SK-N-MC (cell line): ENCODE measurements at regions not wholly inside any gene's neighbourhood (a gene's known extent, or its start where the extent isn't known, plus 50 kb on each side); places are given as distances from the start of the nearest gene placed in this dataset.

Experiments
- DNase-seq: peaks from one replicate; pipeline ENCODE4 v3.0.0-alpha.2; 2011; ENCODE audit warnings: low read depth, low spot score
- H3K27ac ChIP-seq: fragments of 200-600 bp; sonication (generic); 2 replicates; pipeline ENCODE4 v1.5.1; 2016; ENCODE audit warnings: mixed run types
- H3K36me3 ChIP-seq: fragments of 200-600 bp; sonication (generic); 2 replicates; pipeline ENCODE4 v1.6.1; 2017; ENCODE audit warnings: antibody characterized with exemption, low read length, mixed read lengths; ENCODE audit not compliant: insufficient read depth
- H3K4me3 ChIP-seq: fragments of 200-600 bp; sonication (generic); 2 replicates; pipeline ENCODE4 v1.5.1; 2016
- H3K9ac ChIP-seq: fragments of 200-600 bp; sonication (generic); 2 replicates; pipeline ENCODE4 v1.8.0; 2017; ENCODE audit warnings: mixed run types, mixed read lengths; ENCODE audit not compliant: insufficient read length
- H3K9me3 ChIP-seq: fragments of 200-600 bp; sonication (generic); 2 replicates; pipeline ENCODE4 v1.6.1; 2017; ENCODE audit warnings: low read depth, mild to moderate bottlenecking, antibody characterized with exemption, low read length, moderate library complexity, mixed read lengths
- EZH2 ChIP-seq: fragments of 200-600 bp; sonication (generic); IDR thresholded peaks from one replicate; pipeline ENCODE4 v1.6.1; 2017; ENCODE audit warnings: antibody characterized with exemption
- FOXP2 ChIP-seq: optimal IDR thresholded peaks from 2 replicates; pipeline ENCODE3; 2011; ENCODE audit warnings: mild to moderate bottlenecking, moderate library complexity; ENCODE audit not compliant: insufficient read depth; ENCODE audit errors: extremely low read length, control extremely low read depth
- POLR2AphosphoS5 ChIP-seq: IDR thresholded peaks from 2 replicates; pipeline ENCODE4 v1.6.1; 2012; ENCODE audit warnings: mild to moderate bottlenecking, low read depth, low read length, borderline replicate concordance

- TF ChIP-seq FOXP2 (no peak), POLR2AphosphoS5 (no peak), EZH2 (no peak)
- no peak for DNase-seq
- no peaks in the 10 kb centered on the region for H3K36me3 ChIP-seq
Measured at GRCh38 chr3:99516936-99517335, 121.5 kb upstream of the COL8A1 start.

GRCh38 chr3:99515891-99516290 is 122.5 kb upstream of the COL8A1 start:
- no peak overlapping the region for H3K4me3 ChIP-seq
- H3K9ac ChIP-seq: no peak overlapping the region
- H3K27ac ChIP-seq: no peak overlapping the region
- no peaks in the 10 kb centered on the region for H3K36me3 ChIP-seq
- H3K9me3 ChIP-seq: no peaks in the 10 kb centered on the region
- DNase-seq: no peak
- TF ChIP-seq FOXP2 (no peak), POLR2AphosphoS5 (no peak), EZH2 (no peak)

More at GRCh38 chr3:99516936-99517335, 121.5 kb upstream of the COL8A1 start:
- H3K9ac ChIP-seq: no peak overlapping the region
- no peaks in the 10 kb centered on the region for H3K9me3 ChIP-seq
- H3K27ac ChIP-seq: no peak overlapping the region
- no peak overlapping the region for H3K4me3 ChIP-seq

GRCh38 chr3:99509224-99509623 is 129.2 kb upstream of the COL8A1 start:
- Histone ChIP-seq H3K9me3 (no peaks in the 10 kb centered on the region), H3K27ac (no peak overlapping the region), H3K36me3 (no peaks in the 10 kb centered on the region), H3K4me3 (no peak overlapping the region), H3K9ac (no peak overlapping the region)
- no peak for TF ChIP-seq FOXP2
- TF ChIP-seq POLR2AphosphoS5: no peak
- no peak for TF ChIP-seq EZH2
- DNase-seq: no peak

GRCh38 chr3:99508191-99508590 is 130.2 kb upstream of the COL8A1 start:
- Histone ChIP-seq H3K27ac (peak overlapping the region; percentile 59; the same call in 1 of the 2 replicates), H3K4me3 (no peak overlapping the region), H3K36me3 (no peaks in the 10 kb centered on the region), H3K9me3 (no peaks in the 10 kb centered on the region), H3K9ac (peak overlapping the region; percentile 55)
- DNase-seq: no peak
- TF ChIP-seq EZH2: no peak
- no peak for TF ChIP-seq FOXP2

- H3K9ac ChIP-seq: no peak overlapping the region
- peak; percentile 79 for DNase-seq
- TF ChIP-seq POLR2AphosphoS5: no peak
- TF ChIP-seq EZH2: no peak
- no peak for TF ChIP-seq FOXP2
- H3K36me3 ChIP-seq: no peaks in the 10 kb centered on the region
- H3K4me3 ChIP-seq: no peak overlapping the region
- no peaks in the 10 kb centered on the region for H3K9me3 ChIP-seq
- peak overlapping the region; percentile 79 for H3K27ac ChIP-seq
Measured at GRCh38 chr3:99505646-99506269, 132.6 kb upstream of the COL8A1 start.

GRCh38 chr3:99505200-99505599 is 133.2 kb upstream of the COL8A1 start:
- no peak for DNase-seq
- Histone ChIP-seq H3K27ac (no peak overlapping the region; the same call in 1 of the 2 replicates), H3K4me3 (no peak overlapping the region), H3K36me3 (no peaks in the 10 kb centered on the region), H3K9ac (no peak overlapping the region), H3K9me3 (no peaks in the 10 kb centered on the region)
- no peak for TF ChIP-seq POLR2AphosphoS5
- no peak for TF ChIP-seq FOXP2
- no peak for TF ChIP-seq EZH2

GRCh38 chr3:99504258-99504657 is 134.1 kb upstream of the COL8A1 start:
- TF ChIP-seq POLR2AphosphoS5 (no peak), EZH2 (no peak), FOXP2 (no peak)
- H3K4me3 ChIP-seq: no peak overlapping the region
- H3K27ac ChIP-seq: no peak overlapping the region
- DNase-seq: no peak
- H3K36me3 ChIP-seq: no peaks in the 10 kb centered on the region
- H3K9ac ChIP-seq: no peak overlapping the region
- no peaks in the 10 kb centered on the region for H3K9me3 ChIP-seq

- H3K27ac ChIP-seq: peak overlapping the region; percentile 33; the same call in 1 of the 2 replicates
- H3K4me3 ChIP-seq: no peak overlapping the region
- no peaks in the 10 kb centered on the region for H3K36me3 ChIP-seq
- no peak for DNase-seq
- no peak overlapping the region for H3K9ac ChIP-seq
- TF ChIP-seq EZH2: no peak
- no peak for TF ChIP-seq POLR2AphosphoS5
- TF ChIP-seq FOXP2: no peak
- no peaks in the 10 kb centered on the region for H3K9me3 ChIP-seq
Measured at GRCh38 chr3:99503350-99503749, 135.0 kb upstream of the COL8A1 start.

- Histone ChIP-seq H3K27ac (peak overlapping the region; percentile 33; the same call in 1 of the 2 replicates), H3K9ac (no peak overlapping the region), H3K4me3 (no peak overlapping the region), H3K9me3 (no peaks in the 10 kb centered on the region), H3K36me3 (no peaks in the 10 kb centered on the region)
- TF ChIP-seq FOXP2 (no peak), EZH2 (no peak), POLR2AphosphoS5 (no peak)
- no peak for DNase-seq
Measured at GRCh38 chr3:99502871-99503270, 135.5 kb upstream of the COL8A1 start.
